OCI-LY7 (cell line): ENCODE measurements at regions not wholly inside any gene's neighbourhood (a gene's known extent, or its start where the extent isn't known, plus 50 kb on each side); places are given as distances from the start of the nearest gene placed in this dataset.

Experiments
- BruUV-seq: library from RNA; stranded (reverse); fragments of 400-500 nt; replicated peaks from 2 replicates; lab custom pipeline; 2021; lab: Mats Ljungman, UMichigan
- CTCF ChIA-PET: fragments of 300-600 bp; sonication (Branson Sonifier 250); formaldehyde crosslinking; loops from one replicate; lab custom pipeline; 2022; ENCODE audit warnings: antibody characterized with exemption; ENCODE audit not compliant: unreplicated experiment; lab: Charles Lee
- POLR2A ChIA-PET: fragments of 300-600 bp; sonication (Branson Sonifier 250); formaldehyde crosslinking; loops from one replicate; lab custom pipeline; 2022; ENCODE audit warnings: antibody characterized with exemption; lab: Charles Lee
- DNase-seq: peaks from one replicate; pipeline ENCODE4 v3.0.0-alpha.2; 2015; ENCODE audit warnings: low spot score
- H2AFZ ChIP-seq: fragments of 200-600 bp; sonication (generic), shearing (Covaris generic); 2 replicates; pipeline ENCODE4 v1.6.1; 2014; ENCODE audit warnings: mild to moderate bottlenecking, antibody characterized with exemption, low read length, moderate library complexity
- H3K27ac ChIP-seq: fragments of 200-600 bp; sonication (generic); 2 replicates; pipeline ENCODE4 v1.5.1; 2014; ENCODE audit warnings: mixed run types, low read depth, mild to moderate bottlenecking, moderate library complexity, low read length, inconsistent platforms; ENCODE audit not compliant: poor library complexity, severe bottlenecking
- H3K36me3 ChIP-seq: fragments of 200-600 bp; sonication (generic); 2 replicates; pipeline ENCODE4 v1.6.1; 2014; ENCODE audit warnings: mild to moderate bottlenecking, antibody characterized with exemption, low read length, moderate library complexity, mixed read lengths; ENCODE audit not compliant: insufficient read depth
- H3K4me1 ChIP-seq: fragments of 200-600 bp; sonication (generic); 2 replicates; pipeline ENCODE4 v1.5.1; 2014; ENCODE audit warnings: mild to moderate bottlenecking, low read length; ENCODE audit not compliant: insufficient read depth, poor library complexity, severe bottlenecking
- H3K4me2 ChIP-seq: fragments of 200-600 bp; sonication (generic); 2 replicates; pipeline ENCODE4 v1.6.1; 2014; ENCODE audit warnings: mild to moderate bottlenecking, low read length
- H3K4me3 ChIP-seq: fragments of 200-600 bp; sonication (generic); 2 replicates; pipeline ENCODE4 v1.5.1; 2014; ENCODE audit warnings: mild to moderate bottlenecking, low read depth, low read length; ENCODE audit not compliant: poor library complexity, severe bottlenecking
- H3K79me2 ChIP-seq: fragments of 200-600 bp; sonication (generic); 2 replicates; pipeline ENCODE4 v1.6.1; 2016; ENCODE audit warnings: low read depth, mild to moderate bottlenecking, low read length, moderate library complexity, mixed read lengths; ENCODE audit not compliant: insufficient read depth
- H3K9me2 ChIP-seq: fragments of 200-600 bp; sonication (generic); 2 replicates; pipeline ENCODE4 v1.6.1; 2016; ENCODE audit warnings: mild to moderate bottlenecking, low read length, mixed read lengths; ENCODE audit not compliant: insufficient read depth
- H3K9me3 ChIP-seq: fragments of 200-600 bp; sonication (generic); 2 replicates; pipeline ENCODE4 v1.6.1; 2014; ENCODE audit warnings: mild to moderate bottlenecking, mixed run types, low read length, mixed read lengths
- H4K20me1 ChIP-seq: fragments of 200-600 bp; sonication (generic); 2 replicates; pipeline ENCODE4 v1.6.1; 2014; ENCODE audit warnings: mild to moderate bottlenecking, antibody characterized with exemption, low read length, moderate library complexity, mixed read lengths; ENCODE audit not compliant: insufficient read depth
- CTCF ChIP-seq: fragments of 200-600 bp; sonication (generic); conservative IDR thresholded peaks from 2 replicates; pipeline ENCODE4 v1.5.1; 2014; ENCODE audit warnings: mild to moderate bottlenecking, antibody characterized with exemption, low read length, moderate library complexity, mixed read lengths
- EZH2phosphoT487 ChIP-seq: fragments of 200-600 bp; sonication (generic); IDR thresholded peaks from 2 replicates; pipeline ENCODE4 v1.6.1; 2018; ENCODE audit warnings: low read depth, borderline replicate concordance, mild to moderate bottlenecking, mixed run types, antibody characterized with exemption, low read length, moderate library complexity, mixed read lengths
- intact Hi-C: fragments of 100-400 bp; cut with micrococcal nuclease; formaldehyde crosslinking; loops from one replicate; pipeline ENCODE4 v1.10.0; 2022; ENCODE audit not compliant: unreplicated experiment

GRCh38 chr21:16388911-16389560 lies 659.3 kb downstream of the USP25 start:
- Histone ChIP-seq H3K9me3 (no peaks in the 10 kb centered on the region), H3K27ac (no peak overlapping the region), H3K79me2 (no peaks in the 10 kb centered on the region), H4K20me1 (no peaks in the 10 kb centered on the region), H3K36me3 (no peaks in the 10 kb centered on the region), H2AFZ (no peak overlapping the region), H3K4me2 (no peak overlapping the region), H3K9me2 (no peaks in the 10 kb centered on the region), H3K4me1 (no peaks in the 10 kb centered on the region), H3K4me3 (no peak overlapping the region)
- POLR2A ChIA-PET: no interaction called here
- no peak for DNase-seq
- TF ChIP-seq EZH2phosphoT487: no peak
- TF ChIP-seq CTCF: no peak
- no TSS peak for BruUV-seq
- CTCF ChIA-PET: no interaction called here
- intact Hi-C loops: no loop called here

- Histone ChIP-seq H3K79me2 (no peaks in the 10 kb centered on the region), H3K4me1 (no peaks in the 10 kb centered on the region), H3K27ac (no peak overlapping the region), H3K36me3 (no peaks in the 10 kb centered on the region), H2AFZ (no peak overlapping the region), H3K9me3 (no peaks in the 10 kb centered on the region), H3K9me2 (no peaks in the 10 kb centered on the region), H3K4me3 (no peak overlapping the region), H4K20me1 (no peaks in the 10 kb centered on the region), H3K4me2 (no peak overlapping the region)
- BruUV-seq: no TSS peak
- DNase-seq: no peak
- ChIA-PET CTCF (no interaction called here), POLR2A (no interaction called here)
- TF ChIP-seq EZH2phosphoT487: no peak
- no peak for TF ChIP-seq CTCF
- intact Hi-C loops: no loop called here
These were observed 659.9 kb downstream of the USP25 start for GRCh38 chr21:16389643-16390042.

- no peak for TF ChIP-seq EZH2phosphoT487
- TF ChIP-seq CTCF: no peak
- H3K4me2 ChIP-seq: no peak overlapping the region
- no peaks in the 10 kb centered on the region for H3K9me2 ChIP-seq
- no peaks in the 10 kb centered on the region for H3K36me3 ChIP-seq
- CTCF ChIA-PET: no interaction called here
- no peaks in the 10 kb centered on the region for H3K4me1 ChIP-seq
- DNase-seq: no peak
- H2AFZ ChIP-seq: no peak overlapping the region
- no peaks in the 10 kb centered on the region for H3K9me3 ChIP-seq
- intact Hi-C loops: no loop called here
- H3K27ac ChIP-seq: no peak overlapping the region
- H3K4me3 ChIP-seq: no peak overlapping the region
- H3K79me2 ChIP-seq: no peaks in the 10 kb centered on the region
- no TSS peak for BruUV-seq
- POLR2A ChIA-PET: no interaction called here
- H4K20me1 ChIP-seq: no peaks in the 10 kb centered on the region
These were observed 665.5 kb downstream of the USP25 start for GRCh38 chr21:16395285-16395684.
